ENCODE measurements at regions not wholly inside any gene's neighbourhood (a gene's known extent, or its start where the extent isn't known, plus 50 kb on each side); places are given as distances from the start of the nearest gene placed in this dataset.

DNA sequence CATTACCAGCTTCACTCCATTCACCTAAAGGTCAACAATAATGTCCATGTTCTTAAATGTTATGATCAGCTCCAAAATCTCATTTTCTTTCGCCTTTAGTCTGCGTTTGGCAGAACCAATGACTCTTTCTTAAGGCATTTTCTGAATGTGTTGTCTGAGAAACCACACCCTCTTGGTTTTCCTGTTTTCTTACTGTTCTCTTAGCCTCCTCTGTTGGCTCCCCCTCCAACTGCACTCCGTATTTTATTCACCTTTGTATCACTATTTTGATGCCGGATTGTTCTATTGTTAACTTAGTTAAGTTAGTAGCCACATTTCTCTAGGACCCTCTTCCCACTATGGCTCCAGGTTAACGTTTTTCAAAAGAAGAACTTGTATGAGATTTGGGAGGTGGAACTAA, 185.6 kb downstream of the DMAC1 start:
- Mint-ChIP-seq H3K27me3 (ENCODE audit: low read depth) (no peaks in the 10 kb centered on the region), H3K9me3 (no peaks in the 10 kb centered on the region), H3K36me3 (ENCODE audit: low read depth) (no peaks in the 10 kb centered on the region), H3K27ac (no peak overlapping the region), H3K4me3 (peak overlapping the region; percentile 5), H3K4me1 (ENCODE audit: low read depth) (peaks cover 18% of the 10 kb centered on the region)
- peak; percentile 14 for DNase-seq
- CTCF ChIA-PET = no interaction called here
- intact Hi-C loops (cut with micrococcal nuclease) = loop anchor here (1.0 kb wide), 1 partner anchor 44 kb away; no protein-coding TSS in a partner anchor

DNA sequence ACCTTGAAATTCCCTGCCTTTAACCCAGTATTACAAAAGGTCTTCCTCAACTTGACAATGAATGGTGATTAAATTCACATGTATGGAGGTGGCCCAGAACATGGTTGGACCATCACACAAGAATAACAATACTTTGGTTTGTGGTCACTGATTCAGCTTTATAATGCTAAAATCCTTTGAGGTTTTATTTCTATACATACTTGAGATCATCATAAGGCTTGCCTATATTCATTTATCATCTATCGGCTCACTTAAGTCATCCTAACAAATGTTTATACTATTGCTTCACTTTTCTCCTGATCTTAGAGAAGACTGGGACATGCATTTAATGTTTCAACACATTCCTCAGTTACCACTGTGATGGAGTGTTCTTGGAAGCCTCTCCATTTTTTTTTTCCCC, 191.3 kb downstream of the DMAC1 start:
- Mint-ChIP-seq H3K27me3 (ENCODE audit: low read depth) (no peaks in the 10 kb centered on the region), H3K27ac (no peak overlapping the region), H3K9me3 (no peaks in the 10 kb centered on the region), H3K4me3 (no peak overlapping the region), H3K36me3 (ENCODE audit: low read depth) (no peaks in the 10 kb centered on the region), H3K4me1 (ENCODE audit: low read depth) (peaks cover 1% of the 10 kb centered on the region)
- CTCF ChIA-PET = no interaction called here
- DNase-seq = no peak
- intact Hi-C loops (cut with micrococcal nuclease) = no loop called here

DNA sequence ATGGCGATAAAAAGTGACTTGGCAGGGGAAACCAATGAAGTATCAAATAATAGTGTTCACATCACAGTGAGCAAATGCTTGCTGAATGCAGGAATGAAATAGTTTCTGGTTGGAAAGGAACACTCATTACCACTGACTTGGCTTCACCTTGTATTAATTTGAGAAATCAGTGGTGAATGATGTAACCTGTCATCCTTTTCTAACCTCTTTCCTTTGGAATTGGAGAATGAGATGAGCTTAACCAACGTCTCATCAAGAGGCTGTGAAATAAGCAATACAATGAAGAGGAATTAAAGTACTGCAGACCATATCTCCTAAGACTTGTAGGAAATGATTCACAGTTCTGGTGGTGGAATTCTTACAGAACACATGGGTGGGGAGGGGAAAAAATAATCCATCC, 192.2 kb downstream of the DMAC1 start:
- H3K36me3 Mint-ChIP-seq (ENCODE audit: low read depth) = no peaks in the 10 kb centered on the region
- H3K4me3 Mint-ChIP-seq = no peak overlapping the region
- intact Hi-C loops (cut with micrococcal nuclease) = no loop called here
- no peaks in the 10 kb centered on the region for H3K9me3 Mint-ChIP-seq
- CTCF ChIA-PET = no interaction called here
- H3K4me1 Mint-ChIP-seq (ENCODE audit: low read depth) = no peaks in the 10 kb centered on the region
- H3K27ac Mint-ChIP-seq = no peak overlapping the region
- DNase-seq = no peak
- no peaks in the 10 kb centered on the region for H3K27me3 Mint-ChIP-seq (ENCODE audit: low read depth)

DNA sequence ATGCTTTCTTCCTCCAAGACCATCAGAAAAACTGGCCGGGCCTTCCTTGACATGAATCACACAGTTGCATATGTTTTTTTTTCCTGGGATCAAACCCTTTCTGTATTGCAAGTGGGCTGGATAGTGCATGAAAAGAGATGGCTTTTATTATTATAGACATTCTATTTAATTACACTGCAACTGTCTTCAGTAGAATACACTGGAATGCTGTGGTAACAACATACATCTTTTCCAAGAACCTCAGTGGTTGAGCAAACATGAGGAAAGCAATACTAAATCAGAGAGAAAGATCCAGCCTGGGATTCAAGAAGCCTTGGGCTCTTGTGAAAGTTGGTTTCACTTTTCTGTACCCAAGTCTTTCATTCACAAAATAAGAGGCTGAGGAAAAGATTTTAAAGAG, 193.0 kb downstream of the DMAC1 start:
- H3K27me3 Mint-ChIP-seq (ENCODE audit: low read depth) = no peaks in the 10 kb centered on the region
- no peak overlapping the region for H3K27ac Mint-ChIP-seq
- no peaks in the 10 kb centered on the region for H3K4me1 Mint-ChIP-seq (ENCODE audit: low read depth)
- CTCF ChIA-PET = no interaction called here
- intact Hi-C loops (cut with micrococcal nuclease) = no loop called here
- H3K9me3 Mint-ChIP-seq = no peaks in the 10 kb centered on the region
- no peaks in the 10 kb centered on the region for H3K36me3 Mint-ChIP-seq (ENCODE audit: low read depth)
- H3K4me3 Mint-ChIP-seq = no peak overlapping the region
- DNase-seq = no peak

DNA sequence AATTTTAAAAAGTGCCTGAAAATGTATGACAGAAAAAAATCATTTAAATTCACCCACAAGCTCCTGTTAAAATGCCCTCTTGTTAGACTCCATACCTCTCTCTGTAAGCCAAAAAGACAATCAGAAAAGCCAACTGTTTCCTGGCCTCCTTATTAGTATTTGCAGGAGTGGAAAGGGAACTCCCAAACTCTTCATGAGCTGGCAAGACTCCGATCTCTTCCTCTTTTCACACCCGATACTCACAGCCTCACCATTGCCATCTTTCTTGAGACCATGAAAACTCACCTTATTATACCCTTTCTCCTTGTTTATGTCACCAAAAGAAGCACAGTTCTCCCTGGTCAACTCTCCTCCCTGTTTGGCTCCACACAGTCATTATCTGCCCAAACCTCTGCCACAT, 197.8 kb downstream of the DMAC1 start:
- Mint-ChIP-seq H3K4me1 (ENCODE audit: low read depth) (no peaks in the 10 kb centered on the region), H3K27me3 (ENCODE audit: low read depth) (no peaks in the 10 kb centered on the region), H3K36me3 (ENCODE audit: low read depth) (no peaks in the 10 kb centered on the region), H3K4me3 (no peak overlapping the region), H3K9me3 (no peaks in the 10 kb centered on the region), H3K27ac (no peak overlapping the region)
- intact Hi-C loops (cut with micrococcal nuclease) = no loop called here
- DNase-seq = no peak
- CTCF ChIA-PET = interaction anchor here (1.5 kb wide), 1 partner anchor 64 kb away, joined by 4 read pairs; no protein-coding TSS in a partner anchor

DNA sequence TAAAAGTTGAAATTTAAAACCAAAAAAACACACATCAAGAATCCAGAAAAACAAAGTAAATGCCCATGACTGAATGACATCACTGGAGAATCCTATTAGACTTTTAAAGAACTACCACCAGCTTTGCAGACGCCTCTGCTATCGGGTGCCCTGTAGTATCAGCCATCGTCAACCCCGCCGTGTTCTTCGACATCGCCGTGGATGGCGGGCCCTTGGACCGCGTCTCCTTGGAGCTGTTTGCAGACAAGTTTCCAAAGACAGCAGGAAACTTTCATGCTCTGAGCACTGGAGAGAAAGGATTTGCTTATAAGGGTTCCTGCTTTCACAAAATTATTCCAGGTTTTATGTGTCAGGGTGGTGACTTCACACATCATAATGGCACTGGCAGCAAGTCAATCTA, 201.9 kb downstream of the DMAC1 start:
- intact Hi-C loops (cut with micrococcal nuclease) = no loop called here
- CTCF ChIA-PET = no interaction called here
- H3K27me3 Mint-ChIP-seq (ENCODE audit: low read depth) = no peaks in the 10 kb centered on the region
- no peak overlapping the region for H3K27ac Mint-ChIP-seq
- no peak for DNase-seq
- no peak overlapping the region for H3K4me3 Mint-ChIP-seq
- no peaks in the 10 kb centered on the region for H3K4me1 Mint-ChIP-seq (ENCODE audit: low read depth)
- peaks cover 14% of the 10 kb centered on the region for H3K9me3 Mint-ChIP-seq
- H3K36me3 Mint-ChIP-seq (ENCODE audit: low read depth) = peaks cover 9% of the 10 kb centered on the region

DNA sequence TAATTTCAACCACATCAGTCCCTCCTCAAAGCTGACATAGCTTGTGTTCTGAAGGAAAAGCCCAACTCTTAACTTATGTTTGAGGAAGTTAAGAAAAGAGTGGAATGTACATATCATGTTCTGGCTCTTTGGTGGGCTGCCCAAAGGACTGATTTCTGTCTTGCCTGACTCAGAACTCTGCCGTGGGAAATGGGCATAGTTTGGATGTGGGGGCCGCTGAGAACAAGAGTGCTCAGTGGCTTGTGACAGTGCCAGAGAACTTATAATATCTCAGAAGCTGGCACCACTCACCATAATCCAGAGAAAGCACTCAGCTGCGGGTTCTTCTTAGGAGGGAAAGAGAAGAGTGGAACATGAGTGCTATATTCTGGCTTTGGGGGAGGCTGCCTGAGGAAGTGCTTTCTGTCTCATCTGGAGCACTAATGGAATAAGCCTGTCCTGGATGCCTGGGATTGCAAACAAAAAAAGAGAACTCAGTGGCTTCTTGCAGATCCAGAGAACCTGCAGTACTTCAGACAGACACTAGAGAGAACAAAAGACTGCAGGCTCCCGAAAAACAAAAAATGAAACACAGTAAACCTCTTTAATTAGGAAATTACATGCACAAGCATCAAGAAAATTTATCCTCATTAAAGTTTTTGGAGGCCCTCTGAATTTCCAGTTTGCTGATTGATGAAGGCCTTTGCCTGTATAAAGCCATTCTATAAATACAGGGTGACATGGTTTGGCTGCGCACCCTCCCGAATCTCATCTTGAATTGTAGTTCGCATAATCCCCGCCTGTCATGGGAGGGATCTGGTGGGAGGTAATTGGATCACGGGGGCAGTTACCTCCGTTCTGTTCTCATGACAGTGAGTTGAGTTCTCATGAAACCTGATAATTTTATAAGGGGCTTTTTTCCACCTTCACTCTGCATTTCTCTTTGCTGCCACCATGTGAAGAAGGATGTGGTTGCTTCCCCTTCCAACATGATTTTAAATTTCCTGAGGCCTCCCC, 207.0 kb downstream of the DMAC1 start:
- Mint-ChIP-seq H3K27ac (no peak overlapping the region), H3K9me3 (peaks cover 14% of the 10 kb centered on the region), H3K36me3 (ENCODE audit: low read depth) (peaks cover 9% of the 10 kb centered on the region), H3K27me3 (ENCODE audit: low read depth) (no peaks in the 10 kb centered on the region), H3K4me1 (ENCODE audit: low read depth) (no peaks in the 10 kb centered on the region), H3K4me3 (no peak overlapping the region)
- no peak for DNase-seq
- CTCF ChIA-PET = no interaction called here
- intact Hi-C loops (cut with micrococcal nuclease) = no loop called here

DNA sequence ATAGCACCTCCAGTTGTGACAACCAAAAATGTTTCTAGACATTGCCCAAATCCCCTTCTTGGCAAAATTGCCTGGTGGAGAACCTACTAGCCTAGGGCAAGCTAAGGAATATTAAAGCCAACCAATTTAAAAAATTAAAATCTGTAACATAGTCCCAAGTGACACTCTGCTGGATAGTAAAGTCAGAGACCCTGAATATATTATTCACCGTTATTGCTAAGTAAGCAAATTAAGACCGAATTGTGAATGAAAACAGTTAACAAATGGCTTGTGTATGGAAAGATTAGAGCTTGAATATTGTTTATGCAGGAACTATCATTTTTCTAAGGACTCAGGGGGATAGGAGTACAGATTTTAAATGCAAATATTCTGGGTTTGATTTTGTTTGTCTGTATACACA, 208.1 kb downstream of the DMAC1 start:
- DNase-seq = no peak
- Mint-ChIP-seq H3K4me1 (ENCODE audit: low read depth) (no peaks in the 10 kb centered on the region), H3K36me3 (ENCODE audit: low read depth) (peaks cover 9% of the 10 kb centered on the region), H3K4me3 (no peak overlapping the region), H3K9me3 (peaks cover 14% of the 10 kb centered on the region), H3K27me3 (ENCODE audit: low read depth) (no peaks in the 10 kb centered on the region), H3K27ac (no peak overlapping the region)
- CTCF ChIA-PET = no interaction called here
- intact Hi-C loops (cut with micrococcal nuclease) = no loop called here

DNA sequence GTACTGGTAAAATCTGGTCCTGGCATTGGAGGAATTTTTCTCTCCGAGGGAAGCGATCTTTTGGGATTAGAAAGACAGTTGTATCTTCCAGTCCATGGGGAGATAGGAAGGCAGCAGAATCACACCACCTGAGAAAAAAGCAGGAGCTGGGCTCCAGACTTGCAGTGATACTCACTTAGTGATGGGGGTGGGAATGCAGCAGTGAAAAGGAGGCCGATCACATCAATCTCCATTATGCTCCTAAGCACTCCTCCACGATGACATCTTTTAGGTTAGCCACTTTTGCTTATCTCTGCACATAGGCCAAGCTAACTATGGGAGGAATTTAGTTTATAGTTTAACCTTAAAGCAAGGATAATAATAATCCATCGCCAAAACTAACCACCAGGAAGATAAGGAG, 219.0 kb downstream of the DMAC1 start:
- Mint-ChIP-seq H3K27me3 (ENCODE audit: low read depth) (no peaks in the 10 kb centered on the region), H3K9me3 (no peaks in the 10 kb centered on the region), H3K4me1 (ENCODE audit: low read depth) (no peaks in the 10 kb centered on the region), H3K4me3 (no peak overlapping the region), H3K27ac (no peak overlapping the region), H3K36me3 (ENCODE audit: low read depth) (no peaks in the 10 kb centered on the region)
- DNase-seq = no peak
- CTCF ChIA-PET = interaction anchor here (1.2 kb wide), 1 partner anchor 10 kb away, joined by 5 read pairs; no protein-coding TSS in a partner anchor
- intact Hi-C loops (cut with micrococcal nuclease) = no loop called here

DNA sequence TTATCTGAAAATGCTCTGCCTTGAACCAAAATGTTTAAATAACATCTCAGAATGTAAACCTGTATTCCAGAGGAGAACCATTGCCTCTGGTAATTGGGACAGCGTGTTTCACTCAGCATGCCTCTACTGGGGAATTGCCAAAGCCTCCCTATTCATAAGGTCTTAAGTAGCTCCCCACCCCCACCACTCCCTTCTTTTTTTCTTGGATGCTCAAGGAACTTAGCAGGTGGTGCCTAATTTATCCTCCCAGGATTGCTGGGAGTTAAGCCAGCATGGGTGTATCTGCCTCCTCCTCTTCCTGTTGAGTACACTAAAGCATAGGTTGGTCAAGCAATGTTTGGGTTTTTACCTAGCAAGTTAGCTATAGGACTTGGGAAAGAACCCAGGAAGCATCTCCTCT, 220.2 kb downstream of the DMAC1 start:
- H3K9me3 Mint-ChIP-seq = peaks cover 2% of the 10 kb centered on the region
- no peak for DNase-seq
- H3K27me3 Mint-ChIP-seq (ENCODE audit: low read depth) = no peaks in the 10 kb centered on the region
- no peaks in the 10 kb centered on the region for H3K36me3 Mint-ChIP-seq (ENCODE audit: low read depth)
- CTCF ChIA-PET = no interaction called here
- no peak overlapping the region for H3K4me3 Mint-ChIP-seq
- intact Hi-C loops (cut with micrococcal nuclease) = loop anchor here (10.0 kb wide), 1 partner anchor 215 kb away; the partner anchor contains the start of gene DMAC1
- no peak overlapping the region for H3K27ac Mint-ChIP-seq
- H3K4me1 Mint-ChIP-seq (ENCODE audit: low read depth) = no peaks in the 10 kb centered on the region

DNA sequence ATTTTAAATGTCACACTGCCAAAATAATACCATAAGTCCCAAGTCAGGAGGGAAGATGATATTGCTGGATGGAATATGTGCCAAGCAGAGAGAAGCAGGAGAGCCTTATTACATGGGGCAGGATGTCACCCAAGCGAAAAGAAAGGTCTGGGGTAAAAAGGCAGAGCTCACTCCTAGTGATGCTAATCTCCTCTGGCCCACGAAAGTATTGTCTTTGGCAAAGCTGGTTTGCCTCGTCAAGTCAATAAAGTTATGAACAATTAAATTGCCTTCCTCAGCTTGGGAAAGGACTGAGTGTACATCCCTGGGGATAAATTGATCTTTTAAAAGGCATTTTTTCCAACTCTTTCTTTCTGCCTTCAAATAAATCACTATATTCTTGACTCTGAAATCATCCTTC, 220.6 kb downstream of the DMAC1 start:
- CTCF ChIA-PET = no interaction called here
- Mint-ChIP-seq H3K4me1 (ENCODE audit: low read depth) (no peaks in the 10 kb centered on the region), H3K27me3 (ENCODE audit: low read depth) (no peaks in the 10 kb centered on the region), H3K36me3 (ENCODE audit: low read depth) (no peaks in the 10 kb centered on the region), H3K27ac (no peak overlapping the region), H3K9me3 (peaks cover 3% of the 10 kb centered on the region), H3K4me3 (no peak overlapping the region)
- intact Hi-C loops (cut with micrococcal nuclease) = loop anchor here (10.0 kb wide), 1 partner anchor 216 kb away; the partner anchor contains the start of gene DMAC1
- no peak for DNase-seq

DNA sequence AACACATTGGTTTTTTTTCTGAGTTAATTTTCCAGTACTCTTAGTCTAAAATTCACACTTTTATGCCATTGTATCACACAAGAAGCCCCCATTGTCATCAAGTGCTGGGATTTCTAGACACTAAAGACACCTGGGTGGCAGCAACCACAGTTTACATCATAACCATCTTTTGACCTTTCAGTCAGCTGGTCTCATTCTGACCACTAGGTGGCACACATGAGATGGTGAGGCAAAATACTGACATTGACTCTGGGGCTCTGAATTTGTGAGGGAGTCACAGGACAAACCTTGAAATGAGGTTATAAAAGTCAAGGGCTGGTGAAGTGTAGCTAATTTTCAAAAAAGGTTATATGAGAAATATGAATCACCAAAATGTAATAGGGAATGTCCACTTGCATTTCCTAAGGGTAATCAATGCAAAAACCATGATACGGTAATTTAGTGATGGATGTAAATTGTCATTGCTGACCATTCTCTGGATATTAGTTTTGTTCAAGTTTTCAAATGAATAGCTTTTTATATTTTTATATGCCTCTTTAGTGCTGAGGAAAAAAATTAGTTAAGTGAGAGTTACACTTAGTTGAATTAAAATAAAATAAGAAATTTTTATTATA, 229.4 kb downstream of the DMAC1 start:
- Mint-ChIP-seq H3K27me3 (ENCODE audit: low read depth) (no peaks in the 10 kb centered on the region), H3K27ac (no peak overlapping the region), H3K4me1 (ENCODE audit: low read depth) (no peaks in the 10 kb centered on the region), H3K4me3 (no peak overlapping the region), H3K9me3 (peaks cover 3% of the 10 kb centered on the region), H3K36me3 (ENCODE audit: low read depth) (no peaks in the 10 kb centered on the region)
- peak; percentile 81 for DNase-seq
- CTCF ChIA-PET = interaction anchor here (0.6 to 2.4 kb wide), 9 partner anchors 9 to 194 kb away, joined by 3 to 5 read pairs (median 5); no protein-coding TSS in a partner anchor
- intact Hi-C loops (cut with micrococcal nuclease) = loop anchor here (1.0 to 10.0 kb wide), 6 partner anchors 44 to 1325 kb away; partner anchors contain the start of gene DMAC1
